Stomach (tissue), 4 donors: ENCODE measurements at regions not wholly inside any gene's neighbourhood (a gene's known extent, or its start where the extent isn't known, plus 50 kb on each side); places are given as distances from the start of the nearest gene placed in this dataset.

Experiments
- CTCF ChIP-seq, 7 experiments: fragments of 450-650 bp in 4 of 7; fragments of 200-600 bp in 3 of 7; sonication (generic) in 3 of 7; IDR thresholded peaks; one replicate each; pipeline ENCODE4 v1.5.1; 2016 to 2019; ENCODE audit warnings: antibody characterized with exemption in 7 of 7, control low read depth in 2 of 7, mild to moderate bottlenecking in 1 of 7
- POLR2A ChIP-seq, 4 donors: fragments of 450-650 bp; IDR thresholded peaks; one replicate each; pipeline ENCODE4 v1.6.1; 2016; ENCODE audit warnings: antibody characterized with exemption in 4 of 4, control low read depth in 2 of 4, mild to moderate bottlenecking in 1 of 4, moderate library complexity in 1 of 4
- POLR2AphosphoS5 ChIP-seq, 3 donors: sonication (generic); formaldehyde crosslinking; IDR thresholded peaks; one replicate each; pipeline ENCODE4 v1.6.1; 2016; ENCODE audit warnings: antibody characterized with exemption in 3 of 3

GRCh38 chr6:12592634-12593033 is 123.9 kb upstream of the PHACTR1 start:
- TF ChIP-seq CTCF (IDR thresholded peaks at IDR 0.05) (no peak), POLR2A (IDR thresholded peaks at IDR 0.05) (no peak), POLR2AphosphoS5 (IDR thresholded peaks at IDR 0.05) (no peak)
